ENCODE measurements at regions not wholly inside any gene's neighbourhood (a gene's known extent, or its start where the extent isn't known, plus 50 kb on each side); places are given as distances from the start of the nearest gene placed in this dataset.

GRCh38 chr6:18632670-18633410 lies 245.7 kb downstream of the RNF144B start:
- 100% methylated on average over 1 of the region's 4 CpGs for WGBS (ENCODE audit: insufficient coverage)
- H3K9ac ChIP-seq (ENCODE audit: insufficient read depth, low read length, poor library complexity, severe bottlenecking) = no peak overlapping the region
- no peaks in the 10 kb centered on the region for H3K9me3 ChIP-seq (replicated peaks in 1 of 2; ENCODE audit: control insufficient read depth in 1 of 2, insufficient read depth in 1 of 2, low read length in 2 of 2)

GRCh38 chr6:18634912-18635311 lies 247.8 kb downstream of the RNF144B start:
- Histone ChIP-seq H3K4me3 (replicated peaks in 1 of 3; ENCODE audit: low read depth in 2 of 3, low read length in 3 of 3) (no peak overlapping the region), H3K27me3 (ENCODE audit: control insufficient read depth in 2 of 2, insufficient read depth in 2 of 2, low read length in 2 of 2) (no peaks in the 10 kb centered on the region), H3K79me2 (ENCODE audit: insufficient read depth, low read length) (no peaks in the 10 kb centered on the region), H4K20me1 (ENCODE audit: insufficient read depth, low read length) (no peaks in the 10 kb centered on the region), H3K4me1 (ENCODE audit: control insufficient read depth in 1 of 2, insufficient read depth in 2 of 2, low read length in 2 of 2) (no peaks in the 10 kb centered on the region), H3K9me3 (replicated peaks in 1 of 2; ENCODE audit: control insufficient read depth in 1 of 2, insufficient read depth in 1 of 2, low read length in 2 of 2) (no peaks in the 10 kb centered on the region), H2AFZ (ENCODE audit: insufficient read depth, low read depth, low read length, poor library complexity, severe bottlenecking) (no peak overlapping the region), H3K36me3 (replicated peaks in 1 of 2; ENCODE audit: control insufficient read depth in 1 of 2, insufficient read depth in 2 of 2, low read length in 2 of 2) (no peaks in the 10 kb centered on the region), H3K4me2 (replicated peaks; ENCODE audit: extremely low read depth, low read length, poor library complexity, severe bottlenecking) (no peak overlapping the region), H3K9ac (ENCODE audit: insufficient read depth, low read length, poor library complexity, severe bottlenecking) (no peak overlapping the region), H3K27ac (ENCODE audit: low read depth in 1 of 2, low read length in 2 of 2) (no peak overlapping the region)
- intact Hi-C loops (cut with micrococcal nuclease) = no loop called here
- Mint-ChIP-seq H3K4me1 (no peaks in the 10 kb centered on the region), H3K27me3 (ENCODE audit: low read depth in 3 of 3) (peaks cover 0 to 2% (median 0%) of the 10 kb centered on the region in 3 donors), H3K27ac (no peak overlapping the region), H3K4me3 (no peak overlapping the region), H3K9me3 (peaks cover 0 to 4% (median 0%) of the 10 kb centered on the region in 7 donors), H3K36me3 (no peaks in the 10 kb centered on the region)
- DNase-seq = no peak
- 98% methylated on average over 5 of the region's 6 CpGs for WGBS (ENCODE audit: insufficient coverage)
- TF ChIP-seq CTCF (IDR thresholded peaks at IDR 0.05) = no peak

More at GRCh38 chr6:18632670-18633410, 245.7 kb downstream of the RNF144B start:
- H3K36me3 Mint-ChIP-seq = no peaks in the 10 kb centered on the region
- H3K27me3 Mint-ChIP-seq (ENCODE audit: low read depth in 3 of 3) = peaks cover 0 to 2% (median 0%) of the 10 kb centered on the region in 3 donors
- no peaks in the 10 kb centered on the region for H3K36me3 ChIP-seq (replicated peaks in 1 of 2; ENCODE audit: control insufficient read depth in 1 of 2, insufficient read depth in 2 of 2, low read length in 2 of 2)
- no peak overlapping the region for H3K27ac Mint-ChIP-seq
- intact Hi-C loops (cut with micrococcal nuclease) = no loop called here
- DNase-seq = no peak
- H3K4me1 ChIP-seq (ENCODE audit: control insufficient read depth in 1 of 2, insufficient read depth in 2 of 2, low read length in 2 of 2) = no peaks in the 10 kb centered on the region
- H3K4me3 Mint-ChIP-seq = no peak overlapping the region
- H2AFZ ChIP-seq (ENCODE audit: insufficient read depth, low read depth, low read length, poor library complexity, severe bottlenecking) = no peak overlapping the region
- H3K27ac ChIP-seq (ENCODE audit: low read depth in 1 of 2, low read length in 2 of 2) = no peak overlapping the region
- H3K79me2 ChIP-seq (ENCODE audit: insufficient read depth, low read length) = no peaks in the 10 kb centered on the region
- no peak overlapping the region for H3K4me2 ChIP-seq (replicated peaks; ENCODE audit: extremely low read depth, low read length, poor library complexity, severe bottlenecking)
- H3K27me3 ChIP-seq (ENCODE audit: control insufficient read depth in 2 of 2, insufficient read depth in 2 of 2, low read length in 2 of 2) = no peaks in the 10 kb centered on the region
- no peaks in the 10 kb centered on the region for H3K4me1 Mint-ChIP-seq
- no peak overlapping the region for H3K4me3 ChIP-seq (replicated peaks in 1 of 3; ENCODE audit: low read depth in 2 of 3, low read length in 3 of 3)
- H3K9me3 Mint-ChIP-seq = no peaks in the 10 kb centered on the region
- TF ChIP-seq CTCF (IDR thresholded peaks at IDR 0.05) = no peak
- no peaks in the 10 kb centered on the region for H4K20me1 ChIP-seq (ENCODE audit: insufficient read depth, low read length)

All from CD14-positive monocyte (primary cell).